HCT116 (cell line): ENCODE measurements at regions not wholly inside any gene's neighbourhood (a gene's known extent, or its start where the extent isn't known, plus 50 kb on each side); places are given as distances from the start of the nearest gene placed in this dataset.

ENCODE experiments used
- EZH2 ChIP-seq: fragments of 200-600 bp; sonication (generic); IDR thresholded peaks from 2 replicates; pipeline ENCODE4 v1.6.1; 2017; ENCODE audit warnings: antibody characterized with exemption, mixed run types
- FOSL1 ChIP-seq: IDR thresholded peaks from 2 replicates; pipeline ENCODE4 v1.6.1; 2012; ENCODE audit warnings: low read depth
- POLR2A ChIP-seq: IDR thresholded peaks from 2 replicates; pipeline ENCODE4 v1.7.0; 2011; ENCODE audit warnings: borderline replicate concordance; ENCODE audit not compliant: insufficient read depth, insufficient read length; ENCODE audit errors: extremely low read depth
- RAD21 ChIP-seq: IDR thresholded peaks from 2 replicates; pipeline ENCODE4 v1.6.1; 2012; ENCODE audit warnings: low read depth, mild to moderate bottlenecking
- YY1 ChIP-seq: IDR thresholded peaks from 2 replicates; pipeline ENCODE4 v1.6.1; 2011; ENCODE audit warnings: low read length, low read depth, moderate library complexity, mild to moderate bottlenecking; ENCODE audit not compliant: insufficient replicate concordance; ENCODE audit errors: extremely low read depth
- ZNF274 ChIP-seq: fragments of 200-500 bp; sonication (Bioruptor generic); IDR thresholded peaks from 2 replicates; pipeline ENCODE4 v1.6.1; 2014; ENCODE audit warnings: mild to moderate bottlenecking, low read depth, low read length, inconsistent platforms
- TF ChIP-seq, protein P1 (sequence below), 3 experiments: fragments of 200-600 bp in 1 of 3; sonication (generic) in 1 of 3; IDR thresholded peaks in 2 of 3; conservative IDR thresholded peaks in 1 of 3; 2 replicates each; pipeline ENCODE4 v1.5.1; 2012 to 2017; ENCODE audit warnings: low read depth in 2 of 3, low read length in 2 of 3, antibody characterized with exemption in 1 of 3, borderline replicate concordance in 1 of 3, control low read depth in 1 of 3, mild to moderate bottlenecking in 1 of 3, mixed read lengths in 1 of 3, mixed run types in 1 of 3, moderate library complexity in 1 of 3; ENCODE audit not compliant: insufficient read depth in 1 of 3
- TF ChIP-seq, protein P2 (sequence below): IDR thresholded peaks from 2 replicates; pipeline ENCODE4 v1.6.1; 2012

DNA sequence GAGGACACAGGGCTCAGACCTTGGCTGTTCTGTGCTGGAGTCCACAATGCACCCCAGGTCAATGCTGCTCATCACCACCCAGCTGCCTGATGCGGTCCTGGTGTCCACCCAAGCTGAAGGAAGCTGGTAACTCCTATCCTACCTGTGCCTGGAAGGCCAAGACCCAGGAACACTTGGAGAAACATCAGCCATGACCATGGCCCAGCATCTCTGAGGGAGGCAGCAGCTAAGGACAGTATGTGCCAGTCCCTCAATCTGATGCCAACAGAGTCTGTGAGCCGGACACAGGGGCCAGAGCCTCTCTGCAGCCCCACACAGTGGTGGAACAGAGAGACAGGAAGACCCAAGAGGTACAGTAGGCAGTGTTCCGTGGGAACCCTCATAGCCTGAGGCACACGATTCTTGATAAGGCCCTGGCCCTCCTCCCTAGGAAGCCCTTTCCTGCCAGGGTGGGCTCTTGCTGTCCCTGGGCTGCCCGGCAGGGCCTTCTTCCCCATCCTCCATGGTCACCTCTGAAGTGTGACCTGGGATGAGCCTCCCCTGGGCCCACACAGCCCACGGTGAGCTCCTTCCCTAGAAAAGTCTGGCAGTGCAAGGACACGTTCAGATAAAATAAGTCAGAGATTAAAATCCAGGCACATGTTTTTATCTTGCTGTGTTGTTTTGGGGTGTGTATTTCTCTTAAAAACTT is 170.7 kb downstream of the THBS2 start:
- TF ChIP-seq, protein P1, sequence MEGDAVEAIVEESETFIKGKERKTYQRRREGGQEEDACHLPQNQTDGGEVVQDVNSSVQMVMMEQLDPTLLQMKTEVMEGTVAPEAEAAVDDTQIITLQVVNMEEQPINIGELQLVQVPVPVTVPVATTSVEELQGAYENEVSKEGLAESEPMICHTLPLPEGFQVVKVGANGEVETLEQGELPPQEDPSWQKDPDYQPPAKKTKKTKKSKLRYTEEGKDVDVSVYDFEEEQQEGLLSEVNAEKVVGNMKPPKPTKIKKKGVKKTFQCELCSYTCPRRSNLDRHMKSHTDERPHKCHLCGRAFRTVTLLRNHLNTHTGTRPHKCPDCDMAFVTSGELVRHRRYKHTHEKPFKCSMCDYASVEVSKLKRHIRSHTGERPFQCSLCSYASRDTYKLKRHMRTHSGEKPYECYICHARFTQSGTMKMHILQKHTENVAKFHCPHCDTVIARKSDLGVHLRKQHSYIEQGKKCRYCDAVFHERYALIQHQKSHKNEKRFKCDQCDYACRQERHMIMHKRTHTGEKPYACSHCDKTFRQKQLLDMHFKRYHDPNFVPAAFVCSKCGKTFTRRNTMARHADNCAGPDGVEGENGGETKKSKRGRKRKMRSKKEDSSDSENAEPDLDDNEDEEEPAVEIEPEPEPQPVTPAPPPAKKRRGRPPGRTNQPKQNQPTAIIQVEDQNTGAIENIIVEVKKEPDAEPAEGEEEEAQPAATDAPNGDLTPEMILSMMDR (IDR thresholded peaks at IDR 0.05 in 2 of 3, conservative IDR thresholded peaks at IDR 0.05 in 1 of 3; ENCODE audit: borderline replicate concordance in 1 of 3, insufficient read depth in 1 of 3, low read depth in 2 of 3, low read length in 2 of 3) = no peak
- no peak for TF ChIP-seq EZH2
- no peak for TF ChIP-seq POLR2A
- peak; percentile 7; the same call in 1 of the 2 replicates for TF ChIP-seq RAD21
- no peak for TF ChIP-seq ZNF274
- TF ChIP-seq YY1 = no peak
- TF ChIP-seq, protein P2, sequence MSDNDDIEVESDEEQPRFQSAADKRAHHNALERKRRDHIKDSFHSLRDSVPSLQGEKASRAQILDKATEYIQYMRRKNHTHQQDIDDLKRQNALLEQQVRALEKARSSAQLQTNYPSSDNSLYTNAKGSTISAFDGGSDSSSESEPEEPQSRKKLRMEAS = no peak
- no peak for TF ChIP-seq FOSL1
